ENCODE measurements at regions not wholly inside any gene's neighbourhood (a gene's known extent, or its start where the extent isn't known, plus 50 kb on each side); places are given as distances from the start of the nearest gene placed in this dataset.

DNA sequence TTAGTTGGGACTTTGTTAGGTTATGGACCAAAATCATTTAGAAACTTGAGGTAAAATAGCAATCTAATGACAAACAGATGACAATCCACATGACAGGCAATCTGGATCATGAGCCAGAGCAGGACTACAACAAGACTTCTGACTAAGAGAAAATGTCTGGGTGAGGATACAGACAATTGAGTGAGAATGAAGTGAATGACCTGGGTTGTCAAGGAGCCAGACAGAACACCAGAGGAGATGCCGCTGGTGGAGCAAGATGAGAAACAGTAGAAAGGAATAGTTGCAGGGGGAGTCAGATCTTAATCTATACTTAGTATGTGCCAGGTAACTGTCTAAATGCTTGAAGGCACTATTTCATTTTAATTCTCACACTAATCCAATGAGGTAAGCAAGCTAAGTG is 277.8 kb downstream of the PRELID2 start:
- Histone ChIP-seq H3K27ac (ENCODE audit: extremely low read depth, low read depth, low read length) (no peak overlapping the region), H3K4me2 (ENCODE audit: insufficient read depth, low read length) (no peak overlapping the region), H3K9me1 (ENCODE audit: control insufficient read depth, insufficient read depth, low read length) (no peaks in the 10 kb centered on the region), H3K9ac (ENCODE audit: insufficient read depth in 1 of 2, low read depth in 2 of 2, low read length in 2 of 2) (no peak overlapping the region), H3K27me3 (ENCODE audit: control insufficient read depth in 2 of 2, insufficient read depth in 2 of 2, low read length in 2 of 2) (no peaks in the 10 kb centered on the region), H4K20me1 (replicated peaks; ENCODE audit: control insufficient read depth, insufficient read depth, low read length) (no peaks in the 10 kb centered on the region), H3K9me3 (replicated peaks; ENCODE audit: control insufficient read depth, insufficient read depth, low read depth, low read length) (no peaks in the 10 kb centered on the region), H3K4me3 (no peak overlapping the region), H3K36me3 (ENCODE audit: control insufficient read depth, insufficient read depth, low read length) (no peaks in the 10 kb centered on the region), H3K4me1 (replicated peaks in 1 of 2; ENCODE audit: control insufficient read depth in 2 of 2, insufficient read depth in 2 of 2, low read length in 2 of 2) (no peaks in the 10 kb centered on the region), H2AFZ (ENCODE audit: low read depth, low read length) (no peak overlapping the region), H3K79me2 (ENCODE audit: control insufficient read depth, insufficient read depth, low read length) (no peaks in the 10 kb centered on the region)
- no TSS peak for BruUV-seq (replicated peaks)
- FAIRE-seq, result peak; percentile 19
- DNase-seq (ENCODE audit: extremely low read depth in 1 of 4, low spot score in 3 of 4), result no peak
- no peak for ATAC-seq
- 6% methylated on average over 1 of the region's 1 CpG for WGBS (ENCODE audit: insufficient coverage, low coverage, missing lambda C conversion rate)
- in situ Hi-C loops (cut with MboI) (no loop called here), intact Hi-C loops (cut with micrococcal nuclease) (no loop called here)
- POLR2A ChIA-PET, result no interaction called here
- CTCF ChIA-PET (ENCODE audit: low intra/inter-chr PET ratio), result no interaction called here
- TF ChIP-seq SNIP1 (IDR thresholded peaks at IDR 0.05; ENCODE audit: low read depth), result no peak
- no peak for TF ChIP-seq JUNB (CRISPR knock-in tag; conservative IDR thresholded peaks at IDR 0.05)
- TF ChIP-seq CLOCK (CRISPR knock-in tag; IDR thresholded peaks at IDR 0.05; ENCODE audit: borderline replicate concordance), result no peak

GRCh38 chr5:145554399-145554798 is 280.7 kb downstream of the PRELID2 start:
- no TSS peak for BruUV-seq (replicated peaks)
- FAIRE-seq (no peak), ATAC-seq (no peak), DNase-seq (ENCODE audit: extremely low read depth in 1 of 4, low spot score in 3 of 4) (no peak)
- ChIA-PET POLR2A (interaction anchor here (0.6 kb wide), 1 partner anchor 17 kb away, joined by 3 read pairs; no protein-coding TSS in a partner anchor), CTCF (ENCODE audit: low intra/inter-chr PET ratio) (no interaction called here)
- Histone ChIP-seq H3K4me3 (no peak overlapping the region), H3K9ac (ENCODE audit: insufficient read depth in 1 of 2, low read depth in 2 of 2, low read length in 2 of 2) (no peak overlapping the region), H3K4me1 (replicated peaks in 1 of 2; ENCODE audit: control insufficient read depth in 2 of 2, insufficient read depth in 2 of 2, low read length in 2 of 2) (no peaks in the 10 kb centered on the region), H3K36me3 (ENCODE audit: control insufficient read depth, insufficient read depth, low read length) (no peaks in the 10 kb centered on the region), H4K20me1 (replicated peaks; ENCODE audit: control insufficient read depth, insufficient read depth, low read length) (no peaks in the 10 kb centered on the region), H3K9me1 (ENCODE audit: control insufficient read depth, insufficient read depth, low read length) (no peaks in the 10 kb centered on the region), H3K27me3 (ENCODE audit: control insufficient read depth in 2 of 2, insufficient read depth in 2 of 2, low read length in 2 of 2) (no peaks in the 10 kb centered on the region), H2AFZ (ENCODE audit: low read depth, low read length) (no peak overlapping the region), H3K9me3 (replicated peaks; ENCODE audit: control insufficient read depth, insufficient read depth, low read depth, low read length) (no peaks in the 10 kb centered on the region), H3K4me2 (ENCODE audit: insufficient read depth, low read length) (no peak overlapping the region), H3K27ac (ENCODE audit: extremely low read depth, low read depth, low read length) (no peak overlapping the region), H3K79me2 (ENCODE audit: control insufficient read depth, insufficient read depth, low read length) (no peaks in the 10 kb centered on the region)
- intact Hi-C loops (cut with micrococcal nuclease), result no loop called here
- in situ Hi-C loops (cut with MboI), result no loop called here
- TF ChIP-seq TCF7L2 (IDR thresholded peaks at IDR 0.05; ENCODE audit: low read depth, low read length) (no peak), HDAC3 (IDR thresholded peaks at IDR 0.05; ENCODE audit: borderline replicate concordance, partially characterized antibody) (no peak), ZNF764 (CRISPR knock-in tag; IDR thresholded peaks at IDR 0.05; ENCODE audit: low read depth) (no peak), ZNF551 (CRISPR knock-in tag; IDR thresholded peaks at IDR 0.05) (no peak), ZNF165 (CRISPR knock-in tag; IDR thresholded peaks at IDR 0.05; ENCODE audit: borderline replicate concordance) (no peak), KDM5B (IDR thresholded peaks at IDR 0.05; ENCODE audit: insufficient replicate concordance, low read depth, low read length) (no peak), ZBED1 (IDR thresholded peaks at IDR 0.05) (no peak), NR3C1 (CRISPR knock-in tag; IDR thresholded peaks at IDR 0.05) (no peak)
- TF ChIP-seq, protein P1, sequence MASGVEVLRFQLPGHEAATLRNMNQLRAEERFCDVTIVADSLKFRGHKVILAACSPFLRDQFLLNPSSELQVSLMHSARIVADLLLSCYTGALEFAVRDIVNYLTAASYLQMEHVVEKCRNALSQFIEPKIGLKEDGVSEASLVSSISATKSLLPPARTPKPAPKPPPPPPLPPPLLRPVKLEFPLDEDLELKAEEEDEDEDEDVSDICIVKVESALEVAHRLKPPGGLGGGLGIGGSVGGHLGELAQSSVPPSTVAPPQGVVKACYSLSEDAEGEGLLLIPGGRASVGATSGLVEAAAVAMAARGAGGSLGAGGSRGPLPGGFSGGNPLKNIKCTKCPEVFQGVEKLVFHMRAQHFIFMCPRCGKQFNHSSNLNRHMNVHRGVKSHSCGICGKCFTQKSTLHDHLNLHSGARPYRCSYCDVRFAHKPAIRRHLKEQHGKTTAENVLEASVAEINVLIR (CRISPR knock-in tag; IDR thresholded peaks at IDR 0.05), result no peak
- TF ChIP-seq, protein P2, sequence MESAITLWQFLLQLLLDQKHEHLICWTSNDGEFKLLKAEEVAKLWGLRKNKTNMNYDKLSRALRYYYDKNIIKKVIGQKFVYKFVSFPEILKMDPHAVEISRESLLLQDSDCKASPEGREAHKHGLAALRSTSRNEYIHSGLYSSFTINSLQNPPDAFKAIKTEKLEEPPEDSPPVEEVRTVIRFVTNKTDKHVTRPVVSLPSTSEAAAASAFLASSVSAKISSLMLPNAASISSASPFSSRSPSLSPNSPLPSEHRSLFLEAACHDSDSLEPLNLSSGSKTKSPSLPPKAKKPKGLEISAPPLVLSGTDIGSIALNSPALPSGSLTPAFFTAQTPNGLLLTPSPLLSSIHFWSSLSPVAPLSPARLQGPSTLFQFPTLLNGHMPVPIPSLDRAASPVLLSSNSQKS (CRISPR knock-in tag; IDR thresholded peaks at IDR 0.05), result no peak

Data from K562 (cell line).